B cell (primary cell): ENCODE measurements at regions not wholly inside any gene's neighbourhood (a gene's known extent, or its start where the extent isn't known, plus 50 kb on each side); places are given as distances from the start of the nearest gene placed in this dataset.

ENCODE experiments used
- EZH2 ChIP-seq: IDR thresholded peaks from 2 replicates; pipeline ENCODE4 v1.6.1; 2012; ENCODE audit warnings: borderline replicate concordance, low read depth, mild to moderate bottlenecking, moderate library complexity, low read length; ENCODE audit not compliant: insufficient read depth, poor library complexity, severe bottlenecking
- TF ChIP-seq, protein P1 (sequence below): fragments of 200-600 bp; IDR thresholded peaks from one replicate; pipeline ENCODE4 v1.8.0; 2022; ENCODE audit warnings: antibody characterized with exemption, mild to moderate bottlenecking

DNA sequence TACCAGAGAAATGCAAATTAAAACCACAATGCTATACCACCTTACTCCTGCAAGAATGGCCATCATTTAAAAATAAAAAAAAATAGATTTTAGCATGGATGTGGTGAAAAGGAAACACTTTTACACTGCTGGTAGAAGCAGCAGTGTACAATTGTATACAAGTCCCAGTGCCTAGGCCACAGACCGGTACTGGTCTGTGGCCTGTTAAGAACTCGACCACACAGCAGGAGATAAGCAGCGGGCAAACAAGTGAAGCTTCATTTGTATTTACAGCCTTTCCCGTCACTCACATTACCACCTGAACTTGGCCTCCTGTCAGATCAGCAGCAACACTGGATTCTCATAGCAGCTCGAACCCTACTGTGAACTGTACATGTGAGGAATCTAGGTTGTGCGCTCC, 60.7 kb upstream of the DSC1 start:
- TF ChIP-seq, protein P1, sequence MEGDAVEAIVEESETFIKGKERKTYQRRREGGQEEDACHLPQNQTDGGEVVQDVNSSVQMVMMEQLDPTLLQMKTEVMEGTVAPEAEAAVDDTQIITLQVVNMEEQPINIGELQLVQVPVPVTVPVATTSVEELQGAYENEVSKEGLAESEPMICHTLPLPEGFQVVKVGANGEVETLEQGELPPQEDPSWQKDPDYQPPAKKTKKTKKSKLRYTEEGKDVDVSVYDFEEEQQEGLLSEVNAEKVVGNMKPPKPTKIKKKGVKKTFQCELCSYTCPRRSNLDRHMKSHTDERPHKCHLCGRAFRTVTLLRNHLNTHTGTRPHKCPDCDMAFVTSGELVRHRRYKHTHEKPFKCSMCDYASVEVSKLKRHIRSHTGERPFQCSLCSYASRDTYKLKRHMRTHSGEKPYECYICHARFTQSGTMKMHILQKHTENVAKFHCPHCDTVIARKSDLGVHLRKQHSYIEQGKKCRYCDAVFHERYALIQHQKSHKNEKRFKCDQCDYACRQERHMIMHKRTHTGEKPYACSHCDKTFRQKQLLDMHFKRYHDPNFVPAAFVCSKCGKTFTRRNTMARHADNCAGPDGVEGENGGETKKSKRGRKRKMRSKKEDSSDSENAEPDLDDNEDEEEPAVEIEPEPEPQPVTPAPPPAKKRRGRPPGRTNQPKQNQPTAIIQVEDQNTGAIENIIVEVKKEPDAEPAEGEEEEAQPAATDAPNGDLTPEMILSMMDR, result no peak
- no peak for TF ChIP-seq EZH2
